ENCODE measurements at regions not wholly inside any gene's neighbourhood (a gene's known extent, or its start where the extent isn't known, plus 50 kb on each side); places are given as distances from the start of the nearest gene placed in this dataset.

GRCh38 chr5:18967637-18968036, 1020.4 kb downstream of the CDH18 start:
- TF ChIP-seq, protein P1, sequence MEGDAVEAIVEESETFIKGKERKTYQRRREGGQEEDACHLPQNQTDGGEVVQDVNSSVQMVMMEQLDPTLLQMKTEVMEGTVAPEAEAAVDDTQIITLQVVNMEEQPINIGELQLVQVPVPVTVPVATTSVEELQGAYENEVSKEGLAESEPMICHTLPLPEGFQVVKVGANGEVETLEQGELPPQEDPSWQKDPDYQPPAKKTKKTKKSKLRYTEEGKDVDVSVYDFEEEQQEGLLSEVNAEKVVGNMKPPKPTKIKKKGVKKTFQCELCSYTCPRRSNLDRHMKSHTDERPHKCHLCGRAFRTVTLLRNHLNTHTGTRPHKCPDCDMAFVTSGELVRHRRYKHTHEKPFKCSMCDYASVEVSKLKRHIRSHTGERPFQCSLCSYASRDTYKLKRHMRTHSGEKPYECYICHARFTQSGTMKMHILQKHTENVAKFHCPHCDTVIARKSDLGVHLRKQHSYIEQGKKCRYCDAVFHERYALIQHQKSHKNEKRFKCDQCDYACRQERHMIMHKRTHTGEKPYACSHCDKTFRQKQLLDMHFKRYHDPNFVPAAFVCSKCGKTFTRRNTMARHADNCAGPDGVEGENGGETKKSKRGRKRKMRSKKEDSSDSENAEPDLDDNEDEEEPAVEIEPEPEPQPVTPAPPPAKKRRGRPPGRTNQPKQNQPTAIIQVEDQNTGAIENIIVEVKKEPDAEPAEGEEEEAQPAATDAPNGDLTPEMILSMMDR (IDR thresholded peaks at IDR 0.05): no peak
- TF ChIP-seq POLR2A (IDR thresholded peaks at IDR 0.05): no peak

All from Peyer's patch (tissue), 4 donors.